ENCODE measurements at regions not wholly inside any gene's neighbourhood (a gene's known extent, or its start where the extent isn't known, plus 50 kb on each side); places are given as distances from the start of the nearest gene placed in this dataset.

GRCh38 chr18:29153091-29153490 is 976.2 kb upstream of the CDH2 start:
- FAIRE-seq (no peak), DNase-seq (ENCODE audit: insufficient read length, low spot score) (no peak)
- TF ChIP-seq CTCF (IDR thresholded peaks at IDR 0.05; ENCODE audit: insufficient read depth, missing control alignments), result no peak

GRCh38 chr18:29147944-29148343 is 971.0 kb upstream of the CDH2 start:
- no peak for TF ChIP-seq CTCF (IDR thresholded peaks at IDR 0.05; ENCODE audit: insufficient read depth, missing control alignments)
- FAIRE-seq, result no peak
- DNase-seq (ENCODE audit: insufficient read length, low spot score), result no peak

- DNase-seq (ENCODE audit: insufficient read length, low spot score) (no peak), FAIRE-seq (peak; percentile 53)
- TF ChIP-seq CTCF (IDR thresholded peaks at IDR 0.05; ENCODE audit: insufficient read depth, missing control alignments), result no peak
These were observed 969.1 kb upstream of the CDH2 start for GRCh38 chr18:29146068-29146467.

- DNase-seq (ENCODE audit: insufficient read length, low spot score) (no peak), FAIRE-seq (peak; percentile 6)
- TF ChIP-seq CTCF (IDR thresholded peaks at IDR 0.05; ENCODE audit: insufficient read depth, missing control alignments), result no peak
These were observed 963.7 kb upstream of the CDH2 start for GRCh38 chr18:29140590-29140989.

GRCh38 chr18:29137773-29138495 is 961.0 kb upstream of the CDH2 start:
- no peak for TF ChIP-seq CTCF (IDR thresholded peaks at IDR 0.05; ENCODE audit: insufficient read depth, missing control alignments)
- FAIRE-seq (no peak), DNase-seq (ENCODE audit: insufficient read length, low spot score) (no peak)

GRCh38 chr18:29123706-29124530 is 947.0 kb upstream of the CDH2 start:
- no peak for TF ChIP-seq CTCF (IDR thresholded peaks at IDR 0.05; ENCODE audit: insufficient read depth, missing control alignments)
- no peak for DNase-seq (ENCODE audit: insufficient read length, low spot score)

GRCh38 chr18:29104671-29105070 is 927.7 kb upstream of the CDH2 start:
- DNase-seq (ENCODE audit: insufficient read length, low spot score) (no peak), FAIRE-seq (peak; percentile 29)
- TF ChIP-seq CTCF (IDR thresholded peaks at IDR 0.05; ENCODE audit: insufficient read depth, missing control alignments), result no peak

More at GRCh38 chr18:29123706-29124530, 947.0 kb upstream of the CDH2 start:
- peak; percentile 95 for FAIRE-seq

Data from D721Med (cell line).